AG04449 (cell line): ENCODE measurements at regions not wholly inside any gene's neighbourhood (a gene's known extent, or its start where the extent isn't known, plus 50 kb on each side); places are given as distances from the start of the nearest gene placed in this dataset.

ENCODE experiments used
- CTCF ChIA-PET: fragments of 350-600 bp; formaldehyde crosslinking; extraction: SDS; loops from one replicate; lab custom pipeline; 2021; ENCODE audit warnings: antibody characterized with exemption; lab: Yijun Ruan, JAX
- POLR2A ChIA-PET: fragments of 400-600, 350-600 bp; formaldehyde crosslinking; extraction: SDS; loops from one replicate; lab custom pipeline; 2020; ENCODE audit warnings: antibody characterized with exemption, inconsistent platforms; lab: Yijun Ruan, JAX
- DNase-seq: peaks from one replicate; pipeline ENCODE4 v3.0.0-alpha.2; 2010; ENCODE audit warnings: low read depth, low spot score
- H3K4me3 ChIP-seq: 2 replicates; pipeline ENCODE4 v1.5.1; 2011; ENCODE audit warnings: low read depth, mild to moderate bottlenecking, control low read depth, low read length
- TF ChIP-seq, protein P1 (sequence below): IDR thresholded peaks from one replicate; pipeline ENCODE4 v1.5.1; 2011; ENCODE audit warnings: mild to moderate bottlenecking, moderate library complexity, low read length, control low read depth, inconsistent platforms; ENCODE audit not compliant: insufficient read depth; ENCODE audit errors: missing control alignments

DNA sequence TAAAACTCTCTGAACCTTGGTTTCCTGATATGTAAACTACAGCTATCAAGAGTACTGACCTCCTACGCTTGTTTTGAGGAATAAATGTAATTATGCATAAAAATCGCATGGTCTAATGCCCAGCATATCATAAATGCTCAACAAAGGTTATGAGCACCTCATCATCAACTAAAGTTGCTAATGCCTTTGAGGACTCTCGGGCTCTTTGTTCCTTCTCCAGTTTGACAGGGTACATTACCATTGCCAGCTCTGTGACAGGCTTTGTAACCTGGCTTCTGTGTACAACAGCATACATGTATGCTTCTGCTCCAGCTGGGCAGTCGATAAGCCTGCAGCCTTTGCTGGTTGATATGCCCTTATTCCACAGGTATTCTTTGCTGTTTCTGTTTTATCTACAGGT lies 95.2 kb downstream of the C9orf152 start:
- TF ChIP-seq, protein P1, sequence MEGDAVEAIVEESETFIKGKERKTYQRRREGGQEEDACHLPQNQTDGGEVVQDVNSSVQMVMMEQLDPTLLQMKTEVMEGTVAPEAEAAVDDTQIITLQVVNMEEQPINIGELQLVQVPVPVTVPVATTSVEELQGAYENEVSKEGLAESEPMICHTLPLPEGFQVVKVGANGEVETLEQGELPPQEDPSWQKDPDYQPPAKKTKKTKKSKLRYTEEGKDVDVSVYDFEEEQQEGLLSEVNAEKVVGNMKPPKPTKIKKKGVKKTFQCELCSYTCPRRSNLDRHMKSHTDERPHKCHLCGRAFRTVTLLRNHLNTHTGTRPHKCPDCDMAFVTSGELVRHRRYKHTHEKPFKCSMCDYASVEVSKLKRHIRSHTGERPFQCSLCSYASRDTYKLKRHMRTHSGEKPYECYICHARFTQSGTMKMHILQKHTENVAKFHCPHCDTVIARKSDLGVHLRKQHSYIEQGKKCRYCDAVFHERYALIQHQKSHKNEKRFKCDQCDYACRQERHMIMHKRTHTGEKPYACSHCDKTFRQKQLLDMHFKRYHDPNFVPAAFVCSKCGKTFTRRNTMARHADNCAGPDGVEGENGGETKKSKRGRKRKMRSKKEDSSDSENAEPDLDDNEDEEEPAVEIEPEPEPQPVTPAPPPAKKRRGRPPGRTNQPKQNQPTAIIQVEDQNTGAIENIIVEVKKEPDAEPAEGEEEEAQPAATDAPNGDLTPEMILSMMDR: no peak
- no peak overlapping the region for H3K4me3 ChIP-seq
- no peak for DNase-seq
- ChIA-PET CTCF (interaction anchor here (0.7 to 1.8 kb wide), 3 partner anchors 16 to 539 kb away, joined by 3 to 4 read pairs (median 4); no protein-coding TSS in a partner anchor), POLR2A (no interaction called here)

DNA sequence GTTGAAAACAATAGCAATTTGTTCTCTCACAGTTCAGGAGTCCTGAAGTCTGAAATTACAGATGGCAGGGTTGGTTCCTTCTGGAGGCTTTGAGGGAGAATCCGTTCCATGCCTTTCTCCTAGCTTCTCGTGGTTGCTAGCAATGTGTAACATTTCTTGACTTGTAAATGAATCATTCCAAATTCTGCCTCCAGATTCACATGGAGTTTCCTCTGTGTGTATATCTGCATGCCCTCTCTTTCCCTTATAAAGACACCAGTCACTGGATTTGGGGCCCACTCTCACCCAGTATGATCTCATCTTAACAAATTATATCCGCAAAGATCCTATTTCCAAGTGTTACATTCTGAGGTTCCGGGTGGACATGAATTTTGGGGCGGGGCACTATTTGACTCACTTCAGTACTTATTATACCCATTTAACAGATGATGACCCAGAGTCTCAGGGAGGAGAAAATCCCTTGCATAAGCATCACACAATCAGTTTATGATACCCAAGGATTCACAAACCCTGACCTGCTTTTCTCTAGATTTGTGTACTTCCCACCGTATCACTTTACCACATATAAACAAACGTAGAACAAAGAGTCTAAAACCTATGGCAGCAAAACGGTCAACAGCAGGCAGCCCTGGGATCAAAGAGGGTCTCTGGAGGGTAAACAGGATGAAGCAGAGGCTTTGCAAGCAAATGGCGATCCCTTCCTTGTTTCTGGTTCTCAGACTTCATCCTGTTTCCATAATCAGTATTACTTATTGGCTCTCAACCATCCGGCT lies 93.7 kb downstream of the C9orf152 start:
- no peak for DNase-seq
- POLR2A ChIA-PET: interaction anchor here (1.3 kb wide), 1 partner anchor 9 kb away, joined by 3 read pairs; no protein-coding TSS in a partner anchor
- CTCF ChIA-PET: no interaction called here
- TF ChIP-seq, protein P1: no peak
- H3K4me3 ChIP-seq: no peak overlapping the region

DNA sequence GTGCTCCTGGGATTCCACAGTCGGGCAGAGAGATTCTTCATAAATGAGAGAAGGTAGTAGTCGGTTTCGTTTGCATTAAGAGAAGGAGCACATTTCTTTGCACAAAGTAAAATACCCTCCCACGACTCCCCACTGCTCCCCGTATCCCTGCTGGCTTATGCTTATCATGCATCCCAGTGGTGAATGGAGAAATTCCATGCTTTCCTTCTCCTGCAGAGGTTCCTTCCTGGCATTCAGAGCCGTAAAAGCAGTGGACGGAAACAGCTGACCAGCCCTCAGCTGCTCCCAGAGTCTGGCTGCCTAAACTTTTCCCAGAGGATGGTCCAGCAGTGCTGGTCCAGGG lies 93.1 kb downstream of the C9orf152 start:
- ChIA-PET CTCF (no interaction called here), POLR2A (no interaction called here)
- DNase-seq: no peak
- H3K4me3 ChIP-seq: no peak overlapping the region
- TF ChIP-seq, protein P1: no peak

DNA sequence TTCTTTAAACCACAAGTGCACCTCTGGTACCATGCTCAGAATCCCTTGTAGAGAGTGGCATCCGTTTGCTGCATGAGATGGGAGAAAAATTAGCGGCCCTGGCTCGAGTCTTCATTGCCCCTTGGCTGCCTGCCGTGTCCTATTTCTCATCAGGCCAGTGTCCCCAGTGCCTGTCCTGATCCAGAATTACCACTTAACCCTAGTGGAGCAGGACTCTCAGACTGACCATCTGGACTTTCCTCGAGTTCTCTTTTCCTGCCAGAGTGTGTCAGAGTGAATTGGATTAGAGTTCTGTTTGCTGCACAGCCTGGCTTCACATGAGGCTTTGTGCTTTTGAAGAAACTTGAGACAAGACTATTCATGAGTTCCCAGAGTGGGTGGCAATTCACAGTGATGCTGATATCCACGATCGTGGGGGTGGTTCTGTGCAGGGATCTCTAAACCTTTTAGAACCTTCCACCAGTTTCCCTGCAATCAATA lies 92.6 kb downstream of the C9orf152 start:
- DNase-seq: no peak
- no peak overlapping the region for H3K4me3 ChIP-seq
- ChIA-PET POLR2A (interaction anchor here (1.2 kb wide), 1 partner anchor 11 kb away, joined by 3 read pairs; no protein-coding TSS in a partner anchor), CTCF (no interaction called here)
- TF ChIP-seq, protein P1: no peak

DNA sequence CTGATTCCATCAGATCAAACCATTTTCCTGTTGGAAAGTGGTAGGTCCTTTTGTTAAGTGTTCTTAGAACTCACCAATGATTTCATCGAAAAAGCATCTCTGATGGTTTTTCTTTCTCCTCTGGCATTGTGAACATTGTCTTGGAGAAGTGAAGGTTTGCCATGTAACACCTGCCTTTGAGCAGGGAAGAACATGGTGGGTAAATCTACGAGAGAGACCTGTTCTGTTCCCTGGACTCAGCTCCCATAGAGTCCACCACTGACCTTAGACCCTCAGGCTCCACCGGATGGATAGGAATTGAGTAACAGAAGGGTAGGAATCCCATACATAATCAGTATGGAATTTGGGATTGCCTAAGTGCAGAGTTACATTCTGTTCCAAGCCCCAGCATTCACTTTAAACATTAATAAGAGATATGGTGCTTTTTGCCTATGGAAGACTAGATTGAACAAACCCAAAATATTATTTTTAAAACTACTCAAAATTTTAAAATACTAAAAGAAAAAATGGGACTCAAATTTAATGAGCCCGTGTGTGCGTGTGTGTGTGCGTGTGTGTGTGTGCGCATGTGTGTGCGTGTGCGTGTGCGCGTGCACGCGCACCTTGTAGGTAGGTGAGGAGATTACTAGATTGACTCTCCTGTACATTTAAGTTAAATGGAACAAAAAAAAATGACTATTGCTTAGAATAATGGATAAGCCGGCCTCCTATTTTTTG lies 92.0 kb downstream of the C9orf152 start:
- no peak overlapping the region for H3K4me3 ChIP-seq
- TF ChIP-seq, protein P1: no peak
- POLR2A ChIA-PET: interaction anchor here (1.2 kb wide), 1 partner anchor 12 kb away, joined by 3 read pairs; no protein-coding TSS in a partner anchor
- peak; percentile 63 for DNase-seq
- CTCF ChIA-PET: interaction anchor here (0.5 kb wide), 1 partner anchor 41 kb away, joined by 4 read pairs; no protein-coding TSS in a partner anchor

DNA sequence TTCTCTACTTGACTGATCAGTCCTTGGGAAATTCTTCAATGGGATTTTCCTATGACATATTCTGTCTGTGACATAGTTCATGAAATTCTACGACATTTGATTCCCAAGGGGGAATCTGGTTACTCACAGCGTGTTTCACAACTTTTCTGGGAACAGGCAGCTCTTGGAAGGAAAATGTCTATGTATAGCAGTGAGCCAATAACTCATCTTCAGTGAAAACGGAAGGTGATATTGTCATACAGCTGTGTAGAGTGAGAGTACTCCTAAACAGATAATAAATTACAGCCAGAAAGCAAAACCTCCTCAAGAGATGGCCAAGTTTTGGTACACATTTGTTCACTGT lies 91.4 kb downstream of the C9orf152 start:
- ChIA-PET CTCF (interaction anchor here (0.5 to 0.9 kb wide), 2 partner anchors 9 to 41 kb away, joined by 3 to 4 read pairs; no protein-coding TSS in a partner anchor), POLR2A (interaction anchor here (1.2 kb wide), 1 partner anchor 12 kb away, joined by 3 read pairs; no protein-coding TSS in a partner anchor)
- H3K4me3 ChIP-seq: no peak overlapping the region
- DNase-seq: peak; percentile 89
- TF ChIP-seq, protein P1: no peak
